SK-N-SH treated with all-trans-retinoic acid at 6 μM for 48 hours (cell line): ENCODE measurements at regions not wholly inside any gene's neighbourhood (a gene's known extent, or its start where the extent isn't known, plus 50 kb on each side); places are given as distances from the start of the nearest gene placed in this dataset.
"Not testable (repeated sequence)": the region's sequence is repeated elsewhere in the genome, so short reads cannot be mapped to it uniquely, and the experiment has no call there.

Source experiments
- ZFP3 ChIP-seq: fragments of 250-450 bp; sonication (Bioruptor Pico); IDR thresholded peaks from 2 replicates; pipeline ENCODE4 v1.5.0; 2020; ENCODE audit warnings: mild to moderate bottlenecking, moderate library complexity
- ZNF565 ChIP-seq: fragments of 450-650 bp; formaldehyde crosslinking; conservative IDR thresholded peaks from 2 replicates; pipeline ENCODE4 v1.5.0; 2020; ENCODE audit warnings: low read depth, mild to moderate bottlenecking, moderate library complexity
- TF ChIP-seq, protein P1 (sequence below): fragments of 250-450 bp; sonication (Bioruptor Pico); IDR thresholded peaks from 2 replicates; pipeline ENCODE4 v1.5.1; 2020; ENCODE audit warnings: low read depth, mild to moderate bottlenecking, moderate library complexity
- TF ChIP-seq, protein P2 (sequence below): fragments of 250-450 bp; sonication (Bioruptor Pico); IDR thresholded peaks from 2 replicates; pipeline ENCODE4 v1.8.0; 2020; ENCODE audit warnings: mild to moderate bottlenecking, moderate library complexity, borderline replicate concordance
- TF ChIP-seq, protein P3 (sequence below): fragments of 250-450 bp; sonication (Bioruptor Pico); IDR thresholded peaks from 2 replicates; pipeline ENCODE4 v1.5.0; 2020; ENCODE audit warnings: mild to moderate bottlenecking, moderate library complexity

DNA sequence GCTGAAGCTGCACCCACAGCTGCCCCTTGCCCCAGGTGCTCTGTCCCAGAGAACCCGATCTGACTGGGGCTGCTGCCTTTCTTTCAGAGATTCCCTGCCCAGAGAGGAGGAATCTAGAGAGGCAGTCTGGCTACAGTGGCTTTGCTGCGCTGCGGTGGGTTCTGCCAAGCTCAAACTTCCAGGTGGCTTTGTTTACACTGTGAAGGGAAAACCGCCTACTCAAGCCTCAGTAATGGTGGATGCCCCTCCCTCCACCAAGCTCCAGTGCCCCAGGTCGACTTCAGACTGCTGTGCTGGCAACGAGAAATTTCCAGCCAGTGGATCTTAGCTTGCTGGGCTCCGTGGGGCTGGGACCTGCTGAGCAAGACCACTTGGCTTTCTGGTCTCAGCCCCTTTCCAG lies 130.4 kb upstream of the SLC35G4 start:
- TF ChIP-seq ZFP3, ZNF565 (CRISPR knock-in tag): not testable (repeated sequence)
- TF ChIP-seq, protein P1, sequence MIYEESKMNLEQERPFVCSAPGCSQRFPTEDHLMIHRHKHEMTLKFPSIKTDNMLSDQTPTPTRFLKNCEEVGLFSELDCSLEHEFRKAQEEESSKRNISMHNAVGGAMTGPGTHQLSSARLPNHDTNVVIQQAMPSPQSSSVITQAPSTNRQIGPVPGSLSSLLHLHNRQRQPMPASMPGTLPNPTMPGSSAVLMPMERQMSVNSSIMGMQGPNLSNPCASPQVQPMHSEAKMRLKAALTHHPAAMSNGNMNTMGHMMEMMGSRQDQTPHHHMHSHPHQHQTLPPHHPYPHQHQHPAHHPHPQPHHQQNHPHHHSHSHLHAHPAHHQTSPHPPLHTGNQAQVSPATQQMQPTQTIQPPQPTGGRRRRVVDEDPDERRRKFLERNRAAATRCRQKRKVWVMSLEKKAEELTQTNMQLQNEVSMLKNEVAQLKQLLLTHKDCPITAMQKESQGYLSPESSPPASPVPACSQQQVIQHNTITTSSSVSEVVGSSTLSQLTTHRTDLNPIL (CRISPR knock-in tag) = not testable (repeated sequence)
- TF ChIP-seq, protein P2, sequence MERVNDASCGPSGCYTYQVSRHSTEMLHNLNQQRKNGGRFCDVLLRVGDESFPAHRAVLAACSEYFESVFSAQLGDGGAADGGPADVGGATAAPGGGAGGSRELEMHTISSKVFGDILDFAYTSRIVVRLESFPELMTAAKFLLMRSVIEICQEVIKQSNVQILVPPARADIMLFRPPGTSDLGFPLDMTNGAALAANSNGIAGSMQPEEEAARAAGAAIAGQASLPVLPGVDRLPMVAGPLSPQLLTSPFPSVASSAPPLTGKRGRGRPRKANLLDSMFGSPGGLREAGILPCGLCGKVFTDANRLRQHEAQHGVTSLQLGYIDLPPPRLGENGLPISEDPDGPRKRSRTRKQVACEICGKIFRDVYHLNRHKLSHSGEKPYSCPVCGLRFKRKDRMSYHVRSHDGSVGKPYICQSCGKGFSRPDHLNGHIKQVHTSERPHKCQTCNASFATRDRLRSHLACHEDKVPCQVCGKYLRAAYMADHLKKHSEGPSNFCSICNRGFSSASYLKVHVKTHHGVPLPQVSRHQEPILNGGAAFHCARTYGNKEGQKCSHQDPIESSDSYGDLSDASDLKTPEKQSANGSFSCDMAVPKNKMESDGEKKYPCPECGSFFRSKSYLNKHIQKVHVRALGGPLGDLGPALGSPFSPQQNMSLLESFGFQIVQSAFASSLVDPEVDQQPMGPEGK = not testable (repeated sequence)
- TF ChIP-seq, protein P3, sequence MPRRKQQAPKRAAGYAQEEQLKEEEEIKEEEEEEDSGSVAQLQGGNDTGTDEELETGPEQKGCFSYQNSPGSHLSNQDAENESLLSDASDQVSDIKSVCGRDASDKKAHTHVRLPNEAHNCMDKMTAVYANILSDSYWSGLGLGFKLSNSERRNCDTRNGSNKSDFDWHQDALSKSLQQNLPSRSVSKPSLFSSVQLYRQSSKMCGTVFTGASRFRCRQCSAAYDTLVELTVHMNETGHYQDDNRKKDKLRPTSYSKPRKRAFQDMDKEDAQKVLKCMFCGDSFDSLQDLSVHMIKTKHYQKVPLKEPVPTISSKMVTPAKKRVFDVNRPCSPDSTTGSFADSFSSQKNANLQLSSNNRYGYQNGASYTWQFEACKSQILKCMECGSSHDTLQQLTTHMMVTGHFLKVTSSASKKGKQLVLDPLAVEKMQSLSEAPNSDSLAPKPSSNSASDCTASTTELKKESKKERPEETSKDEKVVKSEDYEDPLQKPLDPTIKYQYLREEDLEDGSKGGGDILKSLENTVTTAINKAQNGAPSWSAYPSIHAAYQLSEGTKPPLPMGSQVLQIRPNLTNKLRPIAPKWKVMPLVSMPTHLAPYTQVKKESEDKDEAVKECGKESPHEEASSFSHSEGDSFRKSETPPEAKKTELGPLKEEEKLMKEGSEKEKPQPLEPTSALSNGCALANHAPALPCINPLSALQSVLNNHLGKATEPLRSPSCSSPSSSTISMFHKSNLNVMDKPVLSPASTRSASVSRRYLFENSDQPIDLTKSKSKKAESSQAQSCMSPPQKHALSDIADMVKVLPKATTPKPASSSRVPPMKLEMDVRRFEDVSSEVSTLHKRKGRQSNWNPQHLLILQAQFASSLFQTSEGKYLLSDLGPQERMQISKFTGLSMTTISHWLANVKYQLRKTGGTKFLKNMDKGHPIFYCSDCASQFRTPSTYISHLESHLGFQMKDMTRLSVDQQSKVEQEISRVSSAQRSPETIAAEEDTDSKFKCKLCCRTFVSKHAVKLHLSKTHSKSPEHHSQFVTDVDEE (CRISPR knock-in tag) = not testable (repeated sequence)
